HCT116 (cell line): ENCODE measurements at regions not wholly inside any gene's neighbourhood (a gene's known extent, or its start where the extent isn't known, plus 50 kb on each side); places are given as distances from the start of the nearest gene placed in this dataset.
"Not testable (repeated sequence)": the region's sequence is repeated elsewhere in the genome, so short reads cannot be mapped to it uniquely, and the experiment has no call there.

Source experiments
- ATAC-seq: fragments of 200-7000 bp; cut with Tn5 transposase; 2 replicates; pipeline ENCODE4 v1.9.1; 2020; ENCODE audit warnings: mild to moderate bottlenecking, moderate library complexity
- BruUV-seq: library from RNA; stranded (reverse); fragments of 400-500 nt; replicated peaks from 2 replicates; lab custom pipeline; 2021; lab: Mats Ljungman, UMichigan
- CTCF ChIA-PET: fragments of 300-600 bp; sonication (Branson Sonifier 250); formaldehyde crosslinking; loops from one replicate; lab custom pipeline; 2021; ENCODE audit warnings: antibody characterized with exemption; lab: Charles Lee
- POLR2A ChIA-PET: fragments of 300-600, 350-600 bp; sonication (Branson Sonifier 250); formaldehyde crosslinking; loops from one replicate; lab custom pipeline; 2021; ENCODE audit warnings: antibody characterized with exemption; lab: Charles Lee
- RAD21 ChIA-PET, 2 experiments: fragments of 300-600 bp; sonication (Branson Sonifier 250); formaldehyde crosslinking; loops; one replicate each; lab custom pipeline; 2023; ENCODE audit warnings: low total read pairs in 2 of 2; ENCODE audit not compliant: uncharacterized antibody in 2 of 2, unreplicated experiment in 2 of 2, low non-redundant PET in 1 of 2; lab: Charles Lee
- DNase-seq: peaks from one replicate; pipeline ENCODE4 v3.0.0-alpha.2; 2010; ENCODE audit warnings: low read depth, low spot score
- H2AFZ ChIP-seq: fragments of 200-600 bp; shearing (Covaris generic), sonication (generic); 2 replicates; pipeline ENCODE4 v1.6.1; 2017; ENCODE audit warnings: low read depth, mixed run types, mixed read lengths, antibody characterized with exemption, low read length; ENCODE audit not compliant: poor library complexity, severe bottlenecking
- H3K27ac ChIP-seq: 2 replicates; pipeline ENCODE4 v1.5.1; 2012; ENCODE audit warnings: low read depth, low read length
- H3K27me3 ChIP-seq: fragments of 200-600 bp; sonication (generic); 2 replicates; pipeline ENCODE4 v1.6.1; 2016; ENCODE audit warnings: mixed run types, low read length, mixed read lengths; ENCODE audit not compliant: insufficient read depth
- H3K36me3 ChIP-seq, 2 experiments: fragments of 200-500 bp in 1 of 2; fragments of 200-600 bp in 1 of 2; sonication (Bioruptor generic) in 1 of 2; sonication (generic) in 1 of 2; 2 replicates each; pipeline versions ENCODE4 v1.5.1 to v1.6.1; 2014 to 2016; ENCODE audit warnings: low read length in 2 of 2, inconsistent platforms in 1 of 2, mixed read lengths in 1 of 2, mixed run types in 1 of 2; ENCODE audit not compliant: insufficient read depth in 2 of 2, control insufficient read depth in 1 of 2
- H3K4me1 ChIP-seq, 2 experiments: fragments of 200-600 bp in 1 of 2; sonication (generic) in 1 of 2; 2 replicates each; pipeline versions ENCODE4 v1.5.1 to v1.6.1; 2012 to 2017; ENCODE audit warnings: low read length in 2 of 2, inconsistent platforms in 1 of 2, mild to moderate bottlenecking in 1 of 2, mixed read lengths in 1 of 2, mixed run types in 1 of 2, moderate library complexity in 1 of 2; ENCODE audit not compliant: insufficient read depth in 2 of 2, control insufficient read depth in 1 of 2
- H3K4me2 ChIP-seq: fragments of 200-600 bp; sonication (generic); 2 replicates; pipeline ENCODE4 v1.6.1; 2017; ENCODE audit warnings: mixed run types, low read length, mixed read lengths
- H3K4me3 ChIP-seq, 2 experiments: fragments of 200-600 bp in 1 of 2; sonication (generic) in 1 of 2; replicated peaks in 1 of 2; 2 replicates each; pipeline ENCODE4 v1.5.1; 2011 to 2016; ENCODE audit warnings: low read length in 2 of 2, control low read depth in 1 of 2, low read depth in 1 of 2, mild to moderate bottlenecking in 1 of 2, mixed read lengths in 1 of 2, mixed run types in 1 of 2
- H3K79me2 ChIP-seq: fragments of 200-600 bp; sonication (generic); 2 replicates; pipeline ENCODE4 v1.6.1; 2017; ENCODE audit warnings: mild to moderate bottlenecking, mixed run types, low read length, moderate library complexity, mixed read lengths; ENCODE audit not compliant: insufficient read depth
- H3K9ac ChIP-seq: fragments of 200-600 bp; sonication (generic); 2 replicates; pipeline ENCODE4 v1.6.1; 2016; ENCODE audit warnings: low read length, mixed read lengths
- H3K9me2 ChIP-seq: fragments of 200-600 bp; sonication (generic), shearing (Covaris generic); 2 replicates; pipeline ENCODE4 v1.6.1; 2017; ENCODE audit warnings: mixed run types, mild to moderate bottlenecking, moderate library complexity; ENCODE audit not compliant: insufficient read depth
- H3K9me3 ChIP-seq, 2 experiments: fragments of 200-500 bp in 1 of 2; fragments of 200-600 bp in 1 of 2; sonication (Bioruptor generic) in 1 of 2; sonication (generic) in 1 of 2; 2 replicates each; pipeline ENCODE4 v1.6.1; 2014 to 2017; ENCODE audit warnings: low read length in 2 of 2, mixed read lengths in 2 of 2, inconsistent platforms in 1 of 2, low read depth in 1 of 2, mild to moderate bottlenecking in 1 of 2, mixed run types in 1 of 2, moderate library complexity in 1 of 2; ENCODE audit not compliant: control insufficient read depth in 1 of 2, insufficient read depth in 1 of 2
- H4K20me1 ChIP-seq: fragments of 200-600 bp; sonication (generic), shearing (Covaris generic); 2 replicates; pipeline ENCODE4 v1.6.1; 2017; ENCODE audit warnings: mixed run types, mild to moderate bottlenecking, moderate library complexity; ENCODE audit not compliant: insufficient read depth
- CBX3 ChIP-seq: IDR thresholded peaks from 2 replicates; pipeline ENCODE4 v1.6.1; 2012; ENCODE audit warnings: low read depth
- EZH2 ChIP-seq: fragments of 200-600 bp; sonication (generic); IDR thresholded peaks from 2 replicates; pipeline ENCODE4 v1.6.1; 2017; ENCODE audit warnings: antibody characterized with exemption, mixed run types
- EZH2phosphoT487 ChIP-seq: fragments of 200-600 bp; IDR thresholded peaks from 2 replicates; pipeline ENCODE4 v1.6.1; 2018; ENCODE audit warnings: antibody characterized with exemption, borderline replicate concordance
- POLR2A ChIP-seq: IDR thresholded peaks from 2 replicates; pipeline ENCODE4 v1.7.0; 2011; ENCODE audit warnings: borderline replicate concordance; ENCODE audit not compliant: insufficient read depth, insufficient read length; ENCODE audit errors: extremely low read depth
- RAD21 ChIP-seq: IDR thresholded peaks from 2 replicates; pipeline ENCODE4 v1.6.1; 2012; ENCODE audit warnings: low read depth, mild to moderate bottlenecking
- REST ChIP-seq: IDR thresholded peaks from 2 replicates; pipeline ENCODE4 v1.6.1; 2012; ENCODE audit warnings: low read depth
- SP1 ChIP-seq: IDR thresholded peaks from 2 replicates; pipeline ENCODE4 v1.6.1; 2012; ENCODE audit warnings: low read depth
- TCF7L2 ChIP-seq: IDR thresholded peaks from 2 replicates; pipeline ENCODE4 v1.7.0; 2011; ENCODE audit warnings: borderline replicate concordance, inconsistent platforms; ENCODE audit not compliant: insufficient read depth, insufficient read length; ENCODE audit errors: extremely low read depth
- ZNF274 ChIP-seq: fragments of 200-500 bp; sonication (Bioruptor generic); IDR thresholded peaks from 2 replicates; pipeline ENCODE4 v1.6.1; 2014; ENCODE audit warnings: mild to moderate bottlenecking, low read depth, low read length, inconsistent platforms
- intact Hi-C: fragments of 100-400 bp; cut with micrococcal nuclease; formaldehyde crosslinking; loops from 2 replicates; pipeline ENCODE4 v1.10.0; 2022

GRCh38 chr7:37552030-37552429 is 103.4 kb upstream of the ELMO1 start (continued):
- TF ChIP-seq REST: no peak
- TF ChIP-seq EZH2phosphoT487: no peak

GRCh38 chr7:37552439-37552838 is 103.8 kb upstream of the ELMO1 start:
- DNase-seq, BruUV-seq: not testable (repeated sequence)

GRCh38 chr7:37555528-37555927 is 106.9 kb upstream of the ELMO1 start:
- H3K36me3 ChIP-seq: no peaks in the 10 kb centered on the region
- H3K27me3 ChIP-seq: no peaks in the 10 kb centered on the region
- H3K4me1 ChIP-seq: no peaks in the 10 kb centered on the region
- TF ChIP-seq EZH2: no peak
- TF ChIP-seq SP1: no peak
- no peak for TF ChIP-seq CBX3
- no peak for TF ChIP-seq RAD21
- no peak for TF ChIP-seq POLR2A
- no peak for TF ChIP-seq ZNF274
- no peak for TF ChIP-seq TCF7L2
- POLR2A ChIA-PET: no interaction called here
- H3K9me3 ChIP-seq: no peaks in the 10 kb centered on the region
- DNase-seq: no peak
- no TSS peak for BruUV-seq
- CTCF ChIA-PET: interaction anchor here (0.7 kb wide), 1 partner anchor 23 kb away, joined by 3 read pairs; no protein-coding TSS in a partner anchor
- H2AFZ ChIP-seq: no peak overlapping the region
- H3K9me2 ChIP-seq: no peaks in the 10 kb centered on the region
- RAD21 ChIA-PET: no interaction called here
- H3K79me2 ChIP-seq: no peaks in the 10 kb centered on the region
- no peak overlapping the region for H3K4me3 ChIP-seq
- H3K4me2 ChIP-seq: no peak overlapping the region
- no peak for ATAC-seq
- intact Hi-C loops: no loop called here
- H4K20me1 ChIP-seq: no peaks in the 10 kb centered on the region
- H3K9ac ChIP-seq: no peak overlapping the region
- no peak overlapping the region for H3K27ac ChIP-seq

More at GRCh38 chr7:37552439-37552838, 103.8 kb upstream of the ELMO1 start:
- H4K20me1 ChIP-seq, H2AFZ ChIP-seq, H3K9ac ChIP-seq, POLR2A ChIA-PET, H3K27ac ChIP-seq, H3K4me3 ChIP-seq, H3K4me1 ChIP-seq, intact Hi-C loops, H3K36me3 ChIP-seq, H3K79me2 ChIP-seq, H3K27me3 ChIP-seq, RAD21 ChIA-PET, H3K9me2 ChIP-seq, CTCF ChIA-PET, ATAC-seq, H3K9me3 ChIP-seq, H3K4me2 ChIP-seq: not testable (repeated sequence)
